ENCODE measurements at regions not wholly inside any gene's neighbourhood (a gene's known extent, or its start where the extent isn't known, plus 50 kb on each side); places are given as distances from the start of the nearest gene placed in this dataset.

DNA sequence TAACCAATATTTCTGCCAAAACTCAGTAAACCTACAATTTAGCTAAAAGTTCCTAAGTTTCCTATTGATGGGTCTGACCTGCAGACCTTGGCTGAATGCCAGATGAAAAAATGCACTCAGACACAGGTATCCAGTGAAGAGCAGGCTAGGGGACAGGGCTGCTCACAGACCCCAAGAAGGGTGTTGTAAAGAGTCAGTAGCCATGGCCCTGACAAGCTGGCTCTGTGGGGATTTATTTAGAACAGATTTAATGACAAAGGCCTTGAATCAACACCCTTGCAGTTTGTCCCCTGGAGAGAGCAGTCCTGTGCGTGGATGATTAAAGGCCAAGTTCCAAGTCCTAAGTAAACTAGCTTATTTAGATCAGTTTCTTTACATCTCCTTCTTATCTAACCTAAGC, 1243.2 kb upstream of the ADGRL4 start:
- no peaks in the 10 kb centered on the region for H3K23me2 ChIP-seq (ENCODE audit: low read depth, low read length)
- H3K18ac ChIP-seq (ENCODE audit: extremely low read depth, low read length), result no peak overlapping the region
- H4K8ac ChIP-seq (ENCODE audit: extremely low read depth, insufficient read depth, low read length), result no peak overlapping the region
- no peak overlapping the region for H2BK15ac ChIP-seq (ENCODE audit: low read length)
- H3K56ac ChIP-seq (replicated peaks; ENCODE audit: insufficient read length, low read depth, low read length), result no peak overlapping the region
- H3K4me1 ChIP-seq (replicated peaks in 1 of 4; ENCODE audit: control insufficient read depth in 3 of 4, insufficient read depth in 4 of 4, low read length in 3 of 4), result no peaks in the 10 kb centered on the region
- H3K27ac ChIP-seq (ENCODE audit: low read depth, low read length), result no peak overlapping the region
- no peak overlapping the region for H2AK5ac ChIP-seq (ENCODE audit: low read depth, low read length)
- FAIRE-seq (no peak), DNase-seq (ENCODE audit: low read depth in 1 of 2, low spot score in 2 of 2) (no peak)
- no peak overlapping the region for H2BK12ac ChIP-seq (ENCODE audit: low read depth, low read length)
- no peak overlapping the region for H3K4me3 ChIP-seq (ENCODE audit: extremely low read depth in 1 of 4, insufficient read depth in 2 of 4, low read depth in 3 of 4, low read length in 4 of 4)
- no peak overlapping the region for H4K91ac ChIP-seq (replicated peaks; ENCODE audit: insufficient read length, low read length)
- no peaks in the 10 kb centered on the region for H3K27me3 ChIP-seq (replicated peaks in 1 of 4; ENCODE audit: control insufficient read depth in 3 of 4, extremely low read depth in 1 of 4, insufficient read depth in 3 of 4, low read length in 3 of 4)
- H3K4ac ChIP-seq (replicated peaks; ENCODE audit: insufficient read length, low read depth, low read length), result no peak overlapping the region
- H4K20me1 ChIP-seq (replicated peaks in 1 of 2; ENCODE audit: control insufficient read depth in 1 of 2, insufficient read depth in 2 of 2, low read length in 2 of 2), result no peaks in the 10 kb centered on the region
- TF ChIP-seq MAFK (IDR thresholded peaks at IDR 0.05; ENCODE audit: low read depth, low read length) (no peak), SUZ12 (IDR thresholded peaks at IDR 0.05; ENCODE audit: low read length) (no peak), RXRA (IDR thresholded peaks at IDR 0.05; ENCODE audit: insufficient read depth, low read depth, low read length) (no peak)
- no peak overlapping the region for H2BK20ac ChIP-seq (ENCODE audit: low read length)
- H2BK5ac ChIP-seq (ENCODE audit: low read depth, low read length), result no peak overlapping the region
- no peaks in the 10 kb centered on the region for H3K79me1 ChIP-seq (ENCODE audit: low read depth, low read length)
- H3K36me3 ChIP-seq (ENCODE audit: control insufficient read depth in 2 of 4, insufficient read depth in 4 of 4, low read length in 3 of 4), result no peaks in the 10 kb centered on the region
- WGBS, 2 experiments (ENCODE audit: extremely low coverage in 1 of 2, insufficient coverage in 1 of 2, insufficient read length in 1 of 2, insufficient replicate concordance in 2 of 2, low coverage in 1 of 2, low lambda C conversion rate in 2 of 2, missing lambda C conversion rate in 1 of 2), result 100% methylated on average over 1 of the region's 1 CpG; no CpG with 5 or more reads in 1 of the 2 experiments
- H3K9me3 ChIP-seq (ENCODE audit: insufficient read depth in 2 of 2, low read depth in 1 of 2, low read length in 1 of 2), result peaks cover 0 to 6% of the 10 kb centered on the region in 2 experiments; a peak in 2 of 4 replicates
- H3K14ac ChIP-seq (ENCODE audit: insufficient read length), result no peak overlapping the region
- no peak overlapping the region for H4K5ac ChIP-seq (ENCODE audit: insufficient read length, low read depth, low read length)
- no peaks in the 10 kb centered on the region for H3K79me2 ChIP-seq (ENCODE audit: control insufficient read depth in 1 of 2, insufficient read depth in 2 of 2, low read length in 2 of 2)
- H3K23ac ChIP-seq (ENCODE audit: insufficient read length), result no peak overlapping the region
- ChIA-PET CTCF (ENCODE audit: partially characterized antibody) (interaction anchor here (0.7 to 1.2 kb wide), 2 partner anchors 406 to 905 kb away, joined by 3 read pairs; no protein-coding TSS in a partner anchor), POLR2A (ENCODE audit: partially characterized antibody) (no interaction called here)
- H2BK120ac ChIP-seq (replicated peaks; ENCODE audit: low read depth, low read length), result no peak overlapping the region
- no peak overlapping the region for H2AFZ ChIP-seq (ENCODE audit: low read length)
- H3K9ac ChIP-seq (replicated peaks in 1 of 4; ENCODE audit: extremely low read depth in 1 of 4, low read depth in 3 of 4, low read length in 3 of 4), result no peak overlapping the region
- no peak overlapping the region for H3K4me2 ChIP-seq (ENCODE audit: insufficient read depth in 1 of 2, low read depth in 2 of 2, low read length in 2 of 2)

Data from H1 (cell line).